Uterus (tissue), 3 donors: ENCODE measurements at regions not wholly inside any gene's neighbourhood (a gene's known extent, or its start where the extent isn't known, plus 50 kb on each side); places are given as distances from the start of the nearest gene placed in this dataset.
"Not testable (repeated sequence)": the region's sequence is repeated elsewhere in the genome, so short reads cannot be mapped to it uniquely, and the experiment has no call there.

ENCODE experiments used
- DNase-seq, 2 donors: peaks; one replicate each; pipeline ENCODE4 v3.0.0-alpha.2; 2019 to 2020
- H3K27ac ChIP-seq, 2 donors: fragments of 200-600 bp; sonication (generic); 1 replicate in 1 of 2; 2 replicates in 1 of 2; pipeline ENCODE4 v1.5.1; 2016 to 2018
- H3K27me3 ChIP-seq, 2 donors: fragments of 200-600 bp; sonication (generic); one replicate each; pipeline ENCODE4 v1.5.1; 2018 to 2019; ENCODE audit warnings: control low read depth in 1 of 2
- H3K36me3 ChIP-seq, 2 donors: fragments of 200-600 bp; sonication (generic); one replicate each; pipeline ENCODE4 v1.5.1; 2019; ENCODE audit warnings: control low read depth in 1 of 2
- H3K4me1 ChIP-seq, 2 donors: fragments of 200-600 bp; sonication (generic); one replicate each; pipeline ENCODE4 v1.5.1; 2018 to 2019; ENCODE audit warnings: control low read depth in 1 of 2
- H3K4me3 ChIP-seq, 2 donors: fragments of 200-600 bp; sonication (generic); 1 replicate in 1 of 2; 2 replicates in 1 of 2; pipeline ENCODE4 v1.5.1; 2018 to 2019; ENCODE audit warnings: mild to moderate bottlenecking in 1 of 2
- H3K9me3 ChIP-seq, 2 donors: fragments of 200-600 bp; sonication (generic); one replicate each; pipeline ENCODE4 v1.5.1; 2019; ENCODE audit warnings: control low read depth in 1 of 2
- CTCF ChIP-seq, 4 experiments: fragments of 200-600 bp in 2 of 4; fragments of 450-650 bp in 2 of 4; sonication (generic) in 2 of 4; IDR thresholded peaks; one replicate each; pipeline ENCODE4 v1.5.1; 2016 to 2019; ENCODE audit warnings: antibody characterized with exemption in 4 of 4, mild to moderate bottlenecking in 2 of 4, moderate library complexity in 1 of 4
- POLR2A ChIP-seq, 2 donors: fragments of 450-650 bp; IDR thresholded peaks; one replicate each; pipeline ENCODE4 v1.6.1; 2016; ENCODE audit warnings: antibody characterized with exemption in 2 of 2, mild to moderate bottlenecking in 1 of 2, moderate library complexity in 1 of 2
- intact Hi-C: fragments of 100-400 bp; cut with DNase I; formaldehyde crosslinking; loops from one replicate; pipeline ENCODE4 v1.15.1; 2023; ENCODE audit warnings: low total_unique reads
- donor health status: DM: yes; HTN: yes; CAD: no.

GRCh38 chr1:209113521-209113920, 470.0 kb upstream of the CAMK1G start:
- Histone ChIP-seq H3K9me3 (no peaks in the 10 kb centered on the region), H3K36me3 (no peaks in the 10 kb centered on the region), H3K27ac (no peak overlapping the region), H3K4me3 (no peak overlapping the region), H3K27me3 (no peaks in the 10 kb centered on the region), H3K4me1 (no peaks in the 10 kb centered on the region)
- no peak for TF ChIP-seq POLR2A (IDR thresholded peaks at IDR 0.05)
- intact Hi-C loops: no loop called here
- no peak for DNase-seq

- Histone ChIP-seq H3K4me1 (no peaks in the 10 kb centered on the region), H3K27ac (no peak overlapping the region), H3K36me3 (no peaks in the 10 kb centered on the region), H3K9me3 (no peaks in the 10 kb centered on the region), H3K27me3 (no peaks in the 10 kb centered on the region), H3K4me3 (no peak overlapping the region)
- TF ChIP-seq POLR2A (IDR thresholded peaks at IDR 0.05) (no peak), CTCF (IDR thresholded peaks at IDR 0.05) (no peak)
- DNase-seq: no peak
- intact Hi-C loops: no loop called here
Measured at GRCh38 chr1:209116705-209117104, 466.8 kb upstream of the CAMK1G start.

- Histone ChIP-seq H3K36me3 (no peaks in the 10 kb centered on the region), H3K27ac (no peak overlapping the region), H3K4me1 (no peaks in the 10 kb centered on the region), H3K4me3 (no peak overlapping the region), H3K9me3 (no peaks in the 10 kb centered on the region), H3K27me3 (no peaks in the 10 kb centered on the region)
- DNase-seq: no peak
- intact Hi-C loops: no loop called here
- TF ChIP-seq CTCF (IDR thresholded peaks at IDR 0.05): no peak
- no peak for TF ChIP-seq POLR2A (IDR thresholded peaks at IDR 0.05)
Measured at GRCh38 chr1:209123601-209124000, 459.9 kb upstream of the CAMK1G start.

- H3K4me1 ChIP-seq, H3K27ac ChIP-seq, H3K27me3 ChIP-seq, H3K9me3 ChIP-seq, H3K4me3 ChIP-seq, H3K36me3 ChIP-seq, intact Hi-C loops, DNase-seq: not testable (repeated sequence)
Measured at GRCh38 chr1:209129091-209129490, 454.4 kb upstream of the CAMK1G start.

GRCh38 chr1:209130886-209131285, 452.6 kb upstream of the CAMK1G start:
- no peak for TF ChIP-seq CTCF (IDR thresholded peaks at IDR 0.05)
- no peak for TF ChIP-seq POLR2A (IDR thresholded peaks at IDR 0.05)
- Histone ChIP-seq H3K27ac (no peak overlapping the region), H3K36me3 (no peaks in the 10 kb centered on the region), H3K4me3 (no peak overlapping the region), H3K27me3 (no peaks in the 10 kb centered on the region), H3K9me3 (no peaks in the 10 kb centered on the region), H3K4me1 (no peaks in the 10 kb centered on the region)
- intact Hi-C loops: no loop called here
- DNase-seq: no peak

GRCh38 chr1:209132736-209133467, 450.6 kb upstream of the CAMK1G start:
- Histone ChIP-seq H3K9me3 (no peaks in the 10 kb centered on the region), H3K27ac (no peak overlapping the region), H3K27me3 (no peaks in the 10 kb centered on the region), H3K4me1 (no peaks in the 10 kb centered on the region), H3K36me3 (no peaks in the 10 kb centered on the region), H3K4me3 (no peak overlapping the region)
- DNase-seq: no peak
- intact Hi-C loops: no loop called here
- TF ChIP-seq CTCF (IDR thresholded peaks at IDR 0.05): no peak
- no peak for TF ChIP-seq POLR2A (IDR thresholded peaks at IDR 0.05)
